SKM-1 (cell line): ENCODE measurements at regions not wholly inside any gene's neighbourhood (a gene's known extent, or its start where the extent isn't known, plus 50 kb on each side); places are given as distances from the start of the nearest gene placed in this dataset.

Source experiments
- DNase-seq: peaks from one replicate; lab custom pipeline; 2025; ENCODE audit not compliant: unreplicated experiment; lab: John Stamatoyannopoulos, UW

DNA sequence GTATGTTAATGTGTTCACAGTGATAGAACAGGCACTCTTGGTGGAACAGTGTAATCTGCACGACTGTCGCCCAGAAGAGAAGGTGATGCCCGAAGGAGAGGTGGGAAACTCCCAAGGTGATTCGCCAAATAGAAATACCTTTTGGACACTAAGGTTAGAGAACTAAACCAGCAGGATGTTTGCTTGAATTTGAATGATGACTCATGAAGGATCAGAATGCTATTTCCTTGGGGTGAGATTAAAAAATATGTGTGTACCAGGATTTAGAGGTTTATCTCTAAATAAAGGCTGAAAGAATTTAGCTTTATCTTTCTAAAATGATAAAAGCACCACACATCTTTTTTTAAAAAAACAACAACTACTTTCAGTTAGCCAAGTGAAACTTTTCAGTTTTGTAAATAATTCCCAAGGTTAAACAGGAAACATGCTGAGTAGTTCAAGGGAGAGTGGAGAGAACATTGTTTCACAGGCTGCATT lies 297.4 kb upstream of the TAS2R1 start:
- DNase-seq = no peak

- no peak for DNase-seq
These were observed 297.0 kb upstream of the TAS2R1 start for GRCh38 chr5:9927106-9927505.

GRCh38 chr5:9924614-9925013 lies 294.5 kb upstream of the TAS2R1 start:
- peak; percentile 30 for DNase-seq

GRCh38 chr5:9922719-9923118 lies 292.6 kb upstream of the TAS2R1 start:
- DNase-seq = no peak

DNA sequence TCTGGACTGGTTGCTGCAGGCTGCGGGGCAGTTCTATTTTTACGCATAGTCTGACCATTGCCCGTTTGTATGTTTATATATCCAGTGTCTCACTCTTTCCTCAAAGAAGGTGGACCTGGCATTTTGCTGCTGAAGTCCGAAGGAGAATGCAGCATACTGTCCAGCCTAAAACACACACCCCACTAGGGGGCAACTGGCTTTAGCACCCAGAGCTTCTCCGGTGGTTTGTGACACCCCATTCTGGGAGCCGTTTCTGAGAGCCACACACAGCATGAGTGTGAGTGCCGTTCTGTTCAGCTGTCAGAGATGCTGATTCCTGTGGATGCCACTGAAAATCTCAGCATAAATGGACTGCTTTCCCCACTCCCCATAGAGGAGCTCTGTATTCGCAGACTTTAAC lies 290.5 kb upstream of the TAS2R1 start:
- no peak for DNase-seq

DNA sequence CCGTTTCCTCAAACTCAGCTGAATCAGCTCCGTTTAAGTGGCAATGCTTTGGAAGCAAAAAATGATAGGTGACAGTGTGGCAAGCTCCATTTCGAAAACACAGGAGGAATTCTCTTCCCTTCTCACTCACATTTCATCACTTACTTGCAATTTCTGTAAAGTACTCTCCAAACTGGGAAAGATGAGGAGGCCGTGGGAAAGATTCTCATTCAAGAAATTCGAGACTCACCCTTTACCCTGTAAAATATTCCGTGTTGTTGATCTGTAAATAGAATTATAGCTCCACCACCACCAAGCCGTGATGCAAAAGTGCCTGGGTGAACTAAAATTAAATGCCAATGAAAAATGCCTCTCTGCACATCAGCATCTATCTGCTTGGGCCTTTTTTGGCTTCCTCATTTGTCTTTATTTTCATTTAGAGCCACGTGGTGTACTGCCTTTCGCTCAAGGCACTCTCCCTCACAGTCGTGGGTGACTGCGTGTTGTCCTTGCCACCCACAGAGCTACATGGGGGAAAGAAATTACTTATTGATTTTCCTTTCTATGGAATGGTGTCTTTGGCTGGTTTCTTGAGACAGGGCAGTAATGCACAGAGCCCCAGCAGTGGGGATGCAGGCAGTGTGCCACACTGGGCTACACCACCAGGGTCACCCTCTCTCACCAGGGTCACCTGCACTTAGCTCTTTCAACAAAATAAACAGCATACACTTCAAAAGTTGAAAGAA lies 289.3 kb upstream of the TAS2R1 start:
- no peak for DNase-seq

GRCh38 chr5:9905661-9906060 lies 275.5 kb upstream of the TAS2R1 start:
- DNase-seq = no peak

GRCh38 chr5:9903801-9904200 lies 273.6 kb upstream of the TAS2R1 start:
- DNase-seq = no peak

DNA sequence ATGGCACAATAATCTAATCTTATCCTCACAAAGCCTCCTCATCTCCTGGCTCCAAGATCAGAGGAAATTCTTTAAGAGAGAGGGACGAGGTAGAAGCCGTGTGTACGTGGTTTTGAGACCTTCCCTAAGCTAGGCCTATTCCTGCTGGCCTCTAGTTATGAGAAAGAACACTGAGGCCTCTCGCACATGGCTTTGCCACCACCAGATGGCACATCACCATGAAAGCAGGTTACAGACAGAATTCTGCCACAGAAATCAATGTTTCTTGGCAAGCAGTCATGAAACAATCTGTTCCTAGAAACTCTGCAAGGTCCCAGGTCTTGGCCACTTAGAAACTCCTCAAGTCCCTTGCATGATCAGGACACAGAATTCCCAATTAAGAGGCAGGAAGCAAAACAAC lies 268.2 kb upstream of the TAS2R1 start:
- DNase-seq = no peak

DNA sequence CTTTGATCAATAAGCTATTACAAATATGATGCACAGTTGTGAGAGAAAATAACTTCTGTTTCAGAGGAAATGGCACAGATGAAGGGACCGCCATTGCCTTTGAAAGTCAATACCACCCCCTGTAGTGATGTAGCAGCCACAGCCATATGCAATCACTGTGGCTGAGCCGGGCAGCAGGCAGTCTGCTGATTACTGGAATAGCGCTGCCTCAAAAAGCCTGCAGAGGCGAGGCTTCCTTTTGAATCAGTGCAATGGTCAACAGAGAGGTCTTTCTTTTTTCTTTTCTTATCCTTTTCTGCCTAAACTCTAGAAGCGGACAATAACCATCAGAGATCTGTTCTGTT lies 265.1 kb upstream of the TAS2R1 start:
- no peak for DNase-seq

DNA sequence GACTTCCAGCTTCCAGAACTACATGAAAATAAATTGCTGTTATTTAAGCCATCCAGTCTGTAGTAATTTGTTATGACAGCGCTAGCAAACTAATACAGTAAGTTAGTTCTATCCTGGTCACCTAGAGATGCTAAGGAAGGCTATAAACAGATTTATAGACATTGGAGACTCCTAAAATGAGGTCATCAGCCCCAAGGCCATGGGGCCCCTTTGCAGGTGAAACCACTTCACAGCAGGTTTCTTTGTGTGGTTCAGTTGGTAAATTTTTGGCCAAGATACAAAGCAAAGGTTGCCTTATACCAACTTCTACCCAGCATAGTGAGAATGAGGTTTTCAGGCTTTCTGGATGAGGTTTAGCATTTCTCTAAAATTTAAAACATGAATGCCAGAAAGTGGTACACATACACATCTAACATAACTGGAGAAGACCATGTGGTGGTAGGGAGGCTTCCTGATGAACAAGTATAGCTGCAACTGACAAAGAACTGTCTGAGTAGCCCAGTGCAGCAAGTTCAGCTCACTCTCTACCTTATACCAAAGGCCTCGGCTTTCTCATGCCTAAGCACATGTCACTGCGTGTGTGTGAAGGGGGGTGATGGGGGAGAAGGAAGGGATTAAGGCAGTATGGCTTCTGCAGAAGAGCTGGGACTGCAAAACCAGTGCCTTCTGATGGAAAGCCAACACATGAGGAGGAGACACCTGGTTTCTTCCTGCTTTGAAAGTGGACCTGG lies 264.6 kb upstream of the TAS2R1 start:
- no peak for DNase-seq

- DNase-seq = no peak
These were observed 262.5 kb upstream of the TAS2R1 start for GRCh38 chr5:9892696-9893095.

GRCh38 chr5:9889511-9889910 lies 259.4 kb upstream of the TAS2R1 start:
- DNase-seq = no peak

DNA sequence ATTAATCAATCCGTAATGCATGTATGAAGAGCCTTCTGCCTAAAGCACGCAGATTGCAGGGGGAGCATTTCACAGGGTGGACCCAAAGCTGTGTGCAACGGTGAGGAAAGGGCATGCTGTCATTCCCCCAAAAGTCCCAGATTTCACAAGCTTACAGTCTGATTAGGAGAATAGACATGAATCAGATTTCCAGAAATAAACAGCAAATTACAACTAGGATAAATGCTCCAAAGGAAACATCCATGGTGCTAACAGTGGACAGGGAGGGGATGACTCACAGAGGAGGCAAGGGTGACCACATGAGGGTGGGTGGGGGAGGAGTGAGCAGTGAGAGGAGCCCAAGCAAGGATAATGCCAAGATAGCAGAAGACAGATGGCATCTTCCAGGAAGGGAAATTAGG lies 258.4 kb upstream of the TAS2R1 start:
- no peak for DNase-seq

DNA sequence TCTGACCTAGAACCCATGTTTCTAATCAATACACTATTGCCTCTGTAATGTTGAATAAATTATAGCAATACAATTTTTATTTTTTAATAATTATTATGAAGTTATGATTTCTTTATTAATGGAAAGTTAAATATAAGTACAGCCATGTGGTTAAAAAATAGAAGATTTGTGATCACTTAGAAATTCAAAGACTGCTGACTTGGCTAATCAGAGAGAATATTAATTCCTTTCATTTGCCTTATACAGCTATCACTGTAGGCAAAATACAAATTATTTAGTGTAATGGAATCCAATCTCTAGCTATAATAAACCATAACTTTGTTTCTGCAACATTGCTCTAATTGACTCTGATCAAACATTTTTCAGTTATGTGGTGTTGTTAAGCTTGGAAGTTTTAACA lies 255.0 kb upstream of the TAS2R1 start:
- DNase-seq = no peak

DNA sequence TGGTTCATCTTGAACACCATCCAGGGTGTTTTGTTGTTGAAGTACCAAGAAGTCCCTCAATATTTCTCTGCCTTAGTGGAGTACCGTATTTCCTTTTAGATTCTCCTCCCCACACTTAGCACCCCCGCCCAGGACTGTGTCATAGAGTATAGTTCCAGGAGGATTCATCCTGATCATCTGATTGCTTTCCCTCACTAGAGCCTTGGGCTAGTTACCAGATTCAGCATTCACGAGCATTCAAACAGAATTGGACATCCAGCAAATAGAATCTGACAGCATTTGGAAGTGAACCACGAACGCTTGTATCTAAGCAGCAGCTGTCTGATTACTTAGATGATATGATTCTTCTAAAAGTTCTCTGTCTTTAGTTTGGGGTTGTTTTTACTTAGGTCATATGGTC lies 248.1 kb upstream of the TAS2R1 start:
- DNase-seq = no peak

DNA sequence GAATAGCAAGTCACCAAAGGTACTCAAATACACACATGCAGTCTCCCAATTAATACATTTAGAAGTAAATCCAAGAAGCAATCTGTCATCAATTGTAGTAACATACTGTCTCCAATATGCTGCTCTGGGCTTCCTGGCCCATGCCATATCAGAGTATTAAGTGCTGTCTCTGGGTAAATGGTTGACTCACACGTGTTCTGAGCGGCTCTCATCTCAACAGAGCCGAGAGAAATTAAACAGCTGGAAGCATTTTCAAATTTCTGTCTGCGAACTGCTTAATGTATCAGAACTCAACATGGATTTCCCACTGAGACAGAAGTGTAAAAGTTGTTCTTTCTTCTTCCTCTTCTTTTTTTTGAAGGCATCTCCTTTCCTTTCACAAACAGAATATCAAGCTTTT lies 247.3 kb upstream of the TAS2R1 start:
- no peak for DNase-seq

GRCh38 chr5:9876451-9876850 lies 246.3 kb upstream of the TAS2R1 start:
- DNase-seq = no peak

- no peak for DNase-seq
These were observed 239.6 kb upstream of the TAS2R1 start for GRCh38 chr5:9869616-9870288.

- no peak for DNase-seq
These were observed 235.4 kb upstream of the TAS2R1 start for GRCh38 chr5:9865574-9865973.

DNA sequence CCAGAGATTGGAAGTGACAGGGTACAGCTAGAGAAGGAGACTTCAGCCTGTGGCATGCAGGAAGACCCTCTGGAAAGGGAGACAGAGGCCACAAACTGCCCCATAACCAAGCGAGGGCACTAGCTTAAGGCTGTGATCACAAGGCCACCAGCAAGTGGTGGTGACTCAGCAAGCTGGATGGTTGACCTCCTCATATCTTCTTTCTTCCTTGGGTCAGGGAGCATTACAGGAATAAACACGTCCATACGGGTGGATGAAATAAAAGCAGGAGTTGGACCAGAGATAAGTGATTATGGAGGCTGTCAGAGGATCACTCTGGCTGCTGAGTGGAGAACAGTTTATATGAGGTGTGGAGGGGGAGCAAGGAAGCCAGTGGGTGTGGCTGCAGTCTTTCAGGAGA lies 234.6 kb upstream of the TAS2R1 start:
- no peak for DNase-seq

DNA sequence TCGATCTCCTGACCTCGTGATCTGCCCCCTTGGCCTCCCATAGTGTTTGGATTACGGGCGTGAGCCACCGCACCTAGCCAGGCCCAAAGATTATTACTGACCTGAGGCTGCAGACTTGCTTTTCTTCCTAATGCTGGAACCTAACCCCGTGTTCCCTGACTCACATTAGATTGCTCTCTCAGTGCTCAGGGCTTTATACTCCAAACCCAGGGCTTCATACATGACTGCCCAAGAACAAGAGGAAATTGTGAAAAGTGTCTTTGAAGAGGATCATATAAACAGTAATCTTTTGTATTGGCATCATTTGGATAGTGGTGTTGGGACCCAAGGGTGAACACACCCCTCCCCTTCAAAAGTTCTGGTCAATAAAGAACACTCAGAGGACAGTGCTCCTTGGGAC lies 233.3 kb upstream of the TAS2R1 start:
- DNase-seq = no peak
